ENCODE measurements at regions not wholly inside any gene's neighbourhood (a gene's known extent, or its start where the extent isn't known, plus 50 kb on each side); places are given as distances from the start of the nearest gene placed in this dataset.

GRCh38 chr5:174793684-174794328, 69.4 kb downstream of the MSX2 start:
- TF ChIP-seq CTCF (IDR thresholded peaks at IDR 0.05) (peak; percentile 93), SMC3 (IDR thresholded peaks at IDR 0.05; ENCODE audit: low read depth, low read length) (peak; percentile 70), CHD2 (IDR thresholded peaks at IDR 0.05; ENCODE audit: low read length, partially characterized antibody) (peak; percentile 32), NRF1 (IDR thresholded peaks at IDR 0.05; ENCODE audit: low read depth, low read length) (no peak), RCOR1 (IDR thresholded peaks at IDR 0.05; ENCODE audit: low read length) (peak; percentile 53; the same call in 1 of the 2 replicates), POLR2AphosphoS5 (IDR thresholded peaks at IDR 0.05; ENCODE audit: low read depth, low read length) (no peak)

Data from SK-N-SH (cell line).